GM18519 (cell line): ENCODE measurements at regions not wholly inside any gene's neighbourhood (a gene's known extent, or its start where the extent isn't known, plus 50 kb on each side); places are given as distances from the start of the nearest gene placed in this dataset.
"Not testable (repeated sequence)": the region's sequence is repeated elsewhere in the genome, so short reads cannot be mapped to it uniquely, and the experiment has no call there.

Source experiments
- ATAC-seq: cut with Tn5 transposase; IDR thresholded peaks from one replicate; pipeline ENCODE4 v1.9.1; 2021; ENCODE audit warnings: mild to moderate bottlenecking, moderate library complexity; ENCODE audit not compliant: unreplicated experiment, low FRiP score

- no peak for ATAC-seq
Observed at GRCh38 chr5:39689919-39690318, 265.1 kb upstream of the DAB2 start.

DNA sequence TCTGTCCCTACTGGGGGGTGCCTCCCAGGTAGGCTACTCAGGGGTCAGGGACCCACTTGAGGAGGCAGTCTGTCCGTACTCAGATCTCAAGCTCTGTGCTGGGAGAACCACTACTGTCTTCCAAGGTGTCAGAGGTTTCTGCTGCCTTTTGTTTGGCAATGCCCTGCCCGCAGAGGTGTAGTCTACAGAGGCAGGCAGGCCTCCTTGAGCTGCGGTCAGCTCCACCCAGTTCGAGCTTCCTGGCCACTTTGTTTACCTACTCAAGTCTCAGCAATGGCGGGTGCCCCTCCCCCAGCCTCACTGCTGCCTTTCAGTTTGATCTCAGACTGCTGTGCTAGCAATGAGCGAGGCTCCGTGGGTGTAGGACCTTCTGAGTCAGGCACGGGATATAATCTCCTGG, 263.1 kb upstream of the DAB2 start:
- ATAC-seq: not testable (repeated sequence)

DNA sequence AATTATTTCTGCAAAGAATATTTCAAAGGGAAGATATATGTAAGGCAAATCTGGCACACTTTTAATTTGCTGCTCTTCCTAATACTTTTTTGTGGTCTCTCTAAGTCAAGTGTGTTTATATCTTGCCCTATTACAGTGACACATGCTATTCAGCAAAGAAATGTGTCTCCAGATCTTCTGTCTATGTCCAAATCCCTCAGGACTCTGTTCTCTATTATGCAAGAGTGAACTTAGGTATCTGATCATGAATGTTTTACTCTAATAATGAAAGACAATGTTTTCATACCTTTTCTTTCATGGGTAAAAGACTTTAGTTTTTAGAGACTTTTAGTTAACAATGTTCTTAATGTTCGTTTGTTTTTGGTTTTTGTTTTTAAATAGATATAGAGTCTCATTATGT, 255.4 kb upstream of the DAB2 start:
- ATAC-seq: no peak

GRCh38 chr5:39678534-39678933, 253.8 kb upstream of the DAB2 start:
- ATAC-seq: no peak

GRCh38 chr5:39675676-39676075, 250.9 kb upstream of the DAB2 start:
- no peak for ATAC-seq

DNA sequence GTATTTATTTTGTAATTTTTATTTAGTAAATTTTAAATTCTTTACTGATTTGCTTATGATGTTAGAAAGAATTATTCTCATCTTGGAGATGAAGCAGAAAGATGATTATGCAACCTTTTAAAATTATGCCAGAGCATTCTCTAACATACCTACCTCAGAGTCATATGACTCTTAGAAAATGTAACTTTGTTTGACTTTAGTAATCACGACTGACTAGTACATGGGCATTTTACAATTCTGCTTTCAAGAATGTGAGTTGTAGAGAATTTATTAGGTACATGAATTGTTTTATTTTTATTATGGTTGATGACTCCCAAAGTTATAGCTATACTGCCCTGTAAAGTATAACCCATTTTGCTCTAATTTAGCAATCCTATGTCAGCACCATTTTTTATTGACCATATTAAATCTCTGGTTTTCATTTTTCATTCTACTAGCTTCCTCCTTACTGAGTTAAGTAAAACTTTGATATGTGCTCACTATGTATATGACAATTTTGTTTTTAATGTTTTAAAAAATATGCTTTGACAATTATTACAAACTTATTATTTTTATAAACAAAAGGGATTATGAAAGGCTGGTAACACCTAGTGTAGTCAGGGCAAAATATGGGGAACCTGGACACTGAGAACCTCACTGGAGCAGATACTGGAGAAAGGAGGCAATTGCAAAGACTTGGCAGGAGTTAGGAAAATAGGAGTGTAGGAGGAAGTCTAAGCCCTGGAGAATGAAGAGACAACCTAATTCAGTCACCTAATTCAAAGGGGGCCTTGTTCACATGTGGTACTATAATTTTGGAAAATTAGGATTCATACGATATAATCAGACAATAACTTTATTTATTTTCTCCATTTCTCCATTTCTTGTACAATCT, 249.7 kb upstream of the DAB2 start:
- no peak for ATAC-seq

DNA sequence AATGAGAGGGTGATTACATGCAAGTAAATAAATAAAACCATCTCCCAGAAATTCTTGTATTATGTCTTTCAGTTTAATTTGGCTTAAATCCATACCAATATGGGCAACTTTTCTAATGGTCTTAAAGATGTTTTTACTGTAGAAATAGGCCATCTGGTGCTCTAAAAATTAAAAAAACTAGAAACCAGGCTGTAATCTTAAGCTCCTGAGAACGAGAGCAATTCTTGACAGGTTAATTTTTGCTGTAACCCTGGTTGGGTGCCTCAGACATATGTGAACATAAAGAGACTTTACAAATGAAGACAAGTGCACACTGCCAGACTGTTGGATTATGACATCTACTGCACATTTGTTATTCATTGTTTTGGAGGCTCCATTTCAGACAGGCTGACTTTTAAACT, 246.8 kb upstream of the DAB2 start:
- ATAC-seq: no peak

DNA sequence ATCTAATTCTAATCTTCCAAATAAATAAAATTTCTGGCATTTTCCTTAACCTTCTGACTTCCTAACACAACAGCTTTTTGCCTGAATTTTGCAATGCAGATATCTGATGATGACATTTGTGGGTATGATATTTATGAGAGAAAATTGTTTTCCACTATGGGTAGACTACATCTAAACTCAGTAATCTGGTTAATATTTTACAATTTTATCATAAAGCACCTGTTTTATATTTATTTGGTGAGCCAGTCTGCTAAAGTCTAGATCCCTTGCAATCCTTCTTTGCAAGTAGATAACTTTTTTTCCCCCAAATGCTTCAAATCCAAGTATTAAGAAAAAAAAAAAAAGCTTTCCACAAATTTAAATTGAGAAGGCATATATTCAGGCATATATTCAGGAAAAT, 246.2 kb upstream of the DAB2 start:
- ATAC-seq: no peak

DNA sequence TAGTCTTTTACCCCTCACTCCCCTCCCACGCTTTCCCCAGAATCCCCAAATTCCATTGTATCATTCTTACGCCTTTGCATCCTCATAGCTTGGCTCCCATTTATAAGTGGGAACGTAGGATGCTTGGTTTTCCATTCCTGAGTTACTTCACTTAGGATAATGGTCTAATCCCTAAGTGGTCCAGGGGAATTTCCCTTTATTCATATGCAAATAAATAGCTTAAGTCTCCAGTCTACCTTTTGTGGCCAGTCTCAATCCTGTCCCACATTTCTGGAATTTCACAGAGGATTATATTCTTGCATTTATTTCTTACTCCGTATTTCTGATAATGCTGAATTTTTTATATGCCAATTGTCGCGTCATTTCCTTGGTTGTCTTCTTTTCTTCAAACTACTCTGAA, 245.6 kb upstream of the DAB2 start:
- no peak for ATAC-seq

DNA sequence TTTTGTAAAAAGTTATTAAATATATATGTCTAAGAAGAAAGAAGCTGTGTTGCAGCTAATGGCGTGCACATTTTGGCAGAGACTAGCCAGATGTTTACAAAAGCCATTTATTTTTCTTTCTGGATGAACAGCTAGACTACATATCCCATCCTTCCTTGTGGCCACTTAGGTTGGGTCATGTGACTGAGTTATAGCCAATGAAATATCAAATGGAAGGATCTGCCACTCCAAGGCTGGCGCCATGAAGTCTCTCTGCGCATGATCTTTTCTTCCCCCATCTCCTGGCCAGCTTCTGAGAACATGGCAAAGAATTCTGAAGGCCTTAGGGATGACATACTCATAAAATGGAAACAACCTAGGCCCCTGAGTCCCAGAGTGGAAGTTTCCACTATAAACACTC, 244.2 kb upstream of the DAB2 start:
- no peak for ATAC-seq

DNA sequence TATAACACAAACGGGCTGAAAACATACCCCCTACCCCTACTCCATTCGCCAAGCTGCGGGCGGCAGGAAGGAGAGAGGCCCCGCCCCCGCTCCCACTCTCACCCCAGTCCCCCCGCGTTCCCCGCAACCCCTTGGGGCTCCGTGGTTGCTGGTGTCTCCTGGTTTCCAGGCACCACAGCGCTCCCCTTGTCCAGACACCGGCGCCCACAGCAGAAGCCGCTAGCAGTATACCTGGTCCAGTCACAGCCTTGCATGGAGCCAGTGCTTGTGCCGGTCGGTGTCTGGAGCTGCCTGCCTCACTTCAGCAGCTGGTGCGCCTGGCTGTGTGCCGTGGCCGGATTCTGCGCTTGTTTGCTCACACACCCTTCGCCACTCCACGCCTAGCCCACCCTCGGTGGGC, 240.5 kb upstream of the DAB2 start:
- ATAC-seq: no peak

DNA sequence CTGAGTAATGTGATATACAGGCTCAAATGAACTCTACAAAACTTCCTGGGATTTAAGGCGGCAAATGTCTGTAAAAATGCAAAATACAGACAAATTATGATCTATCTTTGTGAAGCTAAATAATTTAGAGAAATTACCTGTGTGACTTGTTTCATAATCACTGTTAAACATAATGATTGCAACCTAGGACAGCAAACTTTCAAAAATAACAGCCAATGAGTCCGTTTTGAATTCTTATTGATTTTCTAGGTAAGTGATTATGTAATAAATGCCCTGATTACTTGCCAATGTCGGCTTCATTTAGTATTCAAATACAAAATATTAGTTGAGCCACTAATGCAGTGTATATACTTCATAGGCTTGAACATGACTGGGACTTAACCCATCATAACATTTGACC, 238.2 kb upstream of the DAB2 start:
- ATAC-seq: no peak

DNA sequence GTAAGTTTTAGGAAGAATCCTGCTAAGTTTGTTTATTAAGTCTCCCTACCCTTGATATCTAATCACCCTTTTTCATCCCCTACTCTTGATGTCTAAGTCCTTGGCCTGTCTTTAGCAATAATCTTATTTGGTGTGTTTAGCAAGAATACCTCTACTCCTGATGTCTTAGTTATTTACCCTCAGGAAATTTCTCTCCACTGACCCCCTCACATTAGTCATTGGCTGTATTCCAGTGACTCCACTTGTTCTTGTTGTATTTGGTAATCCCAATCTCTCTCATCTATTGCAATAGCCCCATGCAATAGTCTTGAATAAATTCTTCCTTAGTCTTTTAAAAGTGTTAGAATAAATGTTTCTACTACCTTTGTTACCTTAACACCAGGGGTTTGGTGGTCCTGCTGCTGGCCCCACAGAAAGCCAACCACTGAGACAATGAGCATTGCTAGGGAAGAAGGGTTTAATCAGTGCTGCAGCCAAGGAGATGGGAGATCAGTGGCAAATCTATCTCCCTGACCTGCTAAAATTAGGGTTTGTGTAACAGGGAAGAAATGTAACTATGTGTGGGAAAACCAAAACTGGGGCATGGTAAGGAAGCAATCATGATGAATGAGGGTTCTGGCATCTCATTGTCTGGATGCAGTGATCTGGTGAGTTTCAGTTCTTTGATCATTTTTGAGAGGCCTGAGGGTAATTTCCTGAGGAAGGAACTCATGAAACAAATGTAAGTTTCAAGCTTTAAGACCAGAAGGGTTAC, 236.4 kb upstream of the DAB2 start:
- ATAC-seq: no peak

- no peak for ATAC-seq
Observed at GRCh38 chr5:39660020-39660419, 235.2 kb upstream of the DAB2 start.

DNA sequence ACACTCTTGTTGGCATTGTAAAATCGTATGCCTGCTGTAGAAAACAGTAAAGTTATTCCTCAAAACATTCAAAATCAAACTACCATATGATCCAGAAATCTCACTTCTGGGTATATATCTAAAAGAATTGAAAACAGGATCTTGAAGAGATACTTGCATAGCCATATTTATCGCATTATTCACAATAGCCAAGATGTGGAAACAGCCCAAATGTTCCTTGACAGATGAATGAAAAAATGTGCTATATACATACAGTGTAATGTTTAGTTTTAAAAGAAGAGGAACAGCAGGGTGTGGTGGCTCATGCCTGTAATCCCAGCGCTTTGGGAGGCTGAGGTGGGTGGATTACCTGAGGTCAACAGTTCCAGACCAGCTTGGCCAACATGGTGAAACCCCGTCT, 234.1 kb upstream of the DAB2 start:
- ATAC-seq: no peak

DNA sequence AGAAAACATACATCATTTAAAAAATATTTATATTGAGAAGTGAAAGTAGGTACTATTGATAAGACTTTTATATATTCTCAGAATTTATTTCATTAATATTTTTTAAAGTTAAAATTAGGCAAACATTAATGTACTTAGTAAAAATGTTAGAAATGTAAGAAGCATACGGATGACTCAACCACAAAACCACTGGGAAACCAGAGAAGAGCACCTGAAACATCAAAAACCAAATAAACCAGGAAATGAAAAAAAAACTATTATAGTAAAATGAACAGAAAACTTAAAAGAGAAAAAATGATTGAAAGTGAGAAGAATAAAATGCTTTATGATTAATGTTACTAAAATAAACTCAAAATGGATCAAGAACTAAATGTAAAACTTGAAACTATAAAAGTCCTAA, 233.2 kb upstream of the DAB2 start:
- ATAC-seq: no peak

GRCh38 chr5:39656600-39656999, 231.8 kb upstream of the DAB2 start:
- ATAC-seq: no peak

DNA sequence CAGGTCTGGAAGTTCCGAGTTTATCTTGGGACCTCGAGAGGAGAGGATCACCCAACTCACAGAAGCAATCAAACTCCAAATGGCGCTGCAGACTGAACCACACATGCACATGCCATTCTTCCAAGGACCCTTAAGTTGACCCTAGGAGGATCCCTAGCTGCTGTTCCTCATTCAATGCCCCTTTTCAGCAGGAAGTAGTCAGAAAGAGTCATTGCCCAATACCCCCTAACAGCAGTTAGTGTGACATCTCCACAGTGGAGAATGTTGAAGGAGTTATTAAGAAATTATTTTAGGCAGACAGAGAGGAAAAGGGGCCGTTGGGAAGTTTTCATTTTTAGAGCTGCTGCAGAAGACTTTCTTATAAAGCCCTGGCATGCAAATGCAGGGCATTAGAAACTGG, 229.9 kb upstream of the DAB2 start:
- no peak for ATAC-seq

- not testable (repeated sequence) for ATAC-seq
Observed at GRCh38 chr5:39652481-39652880, 227.7 kb upstream of the DAB2 start.

- no peak for ATAC-seq
Observed at GRCh38 chr5:39652036-39652435, 227.3 kb upstream of the DAB2 start.

GRCh38 chr5:39650008-39650762, 225.4 kb upstream of the DAB2 start:
- ATAC-seq: no peak
